ENCODE measurements at regions not wholly inside any gene's neighbourhood (a gene's known extent, or its start where the extent isn't known, plus 50 kb on each side); places are given as distances from the start of the nearest gene placed in this dataset.

DNA sequence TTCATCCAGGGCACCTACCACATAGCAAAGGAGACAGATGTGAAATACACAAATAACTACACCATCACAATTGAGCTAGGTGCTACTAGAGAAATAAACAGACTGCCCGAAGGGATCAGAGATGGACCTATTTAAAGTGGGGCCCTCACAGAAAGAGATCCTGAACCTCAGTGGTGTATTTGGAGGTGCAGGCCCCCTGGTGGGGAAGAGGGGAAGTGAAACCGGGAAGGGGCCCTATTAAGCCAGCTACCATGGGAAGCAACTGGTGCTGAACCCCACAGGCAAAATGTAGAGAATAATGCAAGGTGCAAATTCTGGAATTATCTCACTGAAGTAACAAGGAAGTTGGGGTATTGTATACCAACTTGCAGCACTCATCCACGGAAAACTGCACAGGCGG, 78.6 kb upstream of the FAM9A start:
- TF ChIP-seq, protein P1, sequence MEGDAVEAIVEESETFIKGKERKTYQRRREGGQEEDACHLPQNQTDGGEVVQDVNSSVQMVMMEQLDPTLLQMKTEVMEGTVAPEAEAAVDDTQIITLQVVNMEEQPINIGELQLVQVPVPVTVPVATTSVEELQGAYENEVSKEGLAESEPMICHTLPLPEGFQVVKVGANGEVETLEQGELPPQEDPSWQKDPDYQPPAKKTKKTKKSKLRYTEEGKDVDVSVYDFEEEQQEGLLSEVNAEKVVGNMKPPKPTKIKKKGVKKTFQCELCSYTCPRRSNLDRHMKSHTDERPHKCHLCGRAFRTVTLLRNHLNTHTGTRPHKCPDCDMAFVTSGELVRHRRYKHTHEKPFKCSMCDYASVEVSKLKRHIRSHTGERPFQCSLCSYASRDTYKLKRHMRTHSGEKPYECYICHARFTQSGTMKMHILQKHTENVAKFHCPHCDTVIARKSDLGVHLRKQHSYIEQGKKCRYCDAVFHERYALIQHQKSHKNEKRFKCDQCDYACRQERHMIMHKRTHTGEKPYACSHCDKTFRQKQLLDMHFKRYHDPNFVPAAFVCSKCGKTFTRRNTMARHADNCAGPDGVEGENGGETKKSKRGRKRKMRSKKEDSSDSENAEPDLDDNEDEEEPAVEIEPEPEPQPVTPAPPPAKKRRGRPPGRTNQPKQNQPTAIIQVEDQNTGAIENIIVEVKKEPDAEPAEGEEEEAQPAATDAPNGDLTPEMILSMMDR (IDR thresholded peaks at IDR 0.05; ENCODE audit: insufficient read depth, low read length, poor library complexity, severe bottlenecking): peak; percentile 50
- TF ChIP-seq EZH2phosphoT487 (conservative IDR thresholded peaks at IDR 0.05; ENCODE audit: low read length): no peak
